ENCODE measurements at regions not wholly inside any gene's neighbourhood (a gene's known extent, or its start where the extent isn't known, plus 50 kb on each side); places are given as distances from the start of the nearest gene placed in this dataset.

DNA sequence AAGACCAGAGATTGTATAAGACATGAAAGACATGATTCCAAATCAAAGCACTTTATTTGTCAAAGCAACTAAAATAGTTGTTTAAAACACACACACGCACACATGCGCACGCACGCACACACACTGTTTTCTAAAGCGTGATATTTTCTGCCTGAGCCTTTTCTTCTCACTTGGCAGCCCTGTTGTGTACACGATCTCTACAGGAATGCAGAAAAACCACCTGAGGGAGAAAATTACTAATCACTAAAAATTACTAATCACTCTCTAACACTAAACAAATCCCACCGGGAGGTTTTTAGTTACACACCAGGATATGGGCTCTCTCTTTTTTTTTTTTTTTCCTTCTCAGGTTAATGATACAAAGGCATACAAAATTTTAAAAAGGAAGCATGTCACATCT is 160.1 kb upstream of the ATP11B start:
- CTCF ChIA-PET = interaction anchor here (1.3 kb wide), 1 partner anchor 12 kb away, joined by 5 read pairs; no protein-coding TSS in a partner anchor
- no peak for DNase-seq (ENCODE audit: extremely low spot score)
- POLR2A ChIA-PET = no interaction called here
- TF ChIP-seq CTCF (IDR thresholded peaks at IDR 0.05; ENCODE audit: control extremely low read depth, extremely low read depth, low read depth, missing control alignments) = no peak

GRCh38 chr3:182636646-182637045 is 156.7 kb upstream of the ATP11B start:
- ChIA-PET CTCF (interaction anchor here (1.2 to 2.3 kb wide), 3 partner anchors 9 to 16 kb away, joined by 3 to 7 read pairs (median 3); no protein-coding TSS in a partner anchor), POLR2A (no interaction called here)
- DNase-seq (ENCODE audit: extremely low spot score) = no peak
- TF ChIP-seq CTCF (IDR thresholded peaks at IDR 0.05; ENCODE audit: control extremely low read depth, extremely low read depth, low read depth, missing control alignments) = no peak

GRCh38 chr3:182637350-182638110 is 155.8 kb upstream of the ATP11B start:
- CTCF ChIA-PET = interaction anchor here (1.2 to 2.3 kb wide), 5 partner anchors 10 to 21 kb away, joined by 3 to 7 read pairs (median 4); no protein-coding TSS in a partner anchor

DNA sequence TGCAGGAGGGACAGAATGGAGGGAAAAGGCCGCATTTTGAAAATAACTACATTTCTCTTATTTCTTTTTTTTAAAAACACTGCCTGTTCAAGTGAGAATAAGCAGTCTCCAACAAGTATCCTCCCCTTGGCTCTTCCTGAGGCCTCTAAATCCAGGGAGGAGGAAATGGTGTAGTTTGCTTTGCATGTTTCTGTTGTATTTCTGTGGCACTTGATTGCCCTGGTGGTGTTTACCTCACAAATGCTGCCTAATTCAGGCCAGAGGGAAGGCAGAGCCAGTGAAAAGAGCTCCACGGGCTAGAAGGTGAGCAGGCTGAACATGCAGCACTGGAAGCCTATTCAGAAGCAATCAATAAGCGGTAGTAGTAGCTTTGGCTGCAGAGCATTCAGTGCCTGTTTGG is 149.3 kb upstream of the ATP11B start:
- POLR2A ChIA-PET = no interaction called here

More at GRCh38 chr3:182637350-182638110, 155.8 kb upstream of the ATP11B start:
- TF ChIP-seq CTCF (IDR thresholded peaks at IDR 0.05; ENCODE audit: control extremely low read depth, extremely low read depth, low read depth, missing control alignments) = no peak
- POLR2A ChIA-PET = no interaction called here
- DNase-seq (ENCODE audit: extremely low spot score) = no peak

DNA sequence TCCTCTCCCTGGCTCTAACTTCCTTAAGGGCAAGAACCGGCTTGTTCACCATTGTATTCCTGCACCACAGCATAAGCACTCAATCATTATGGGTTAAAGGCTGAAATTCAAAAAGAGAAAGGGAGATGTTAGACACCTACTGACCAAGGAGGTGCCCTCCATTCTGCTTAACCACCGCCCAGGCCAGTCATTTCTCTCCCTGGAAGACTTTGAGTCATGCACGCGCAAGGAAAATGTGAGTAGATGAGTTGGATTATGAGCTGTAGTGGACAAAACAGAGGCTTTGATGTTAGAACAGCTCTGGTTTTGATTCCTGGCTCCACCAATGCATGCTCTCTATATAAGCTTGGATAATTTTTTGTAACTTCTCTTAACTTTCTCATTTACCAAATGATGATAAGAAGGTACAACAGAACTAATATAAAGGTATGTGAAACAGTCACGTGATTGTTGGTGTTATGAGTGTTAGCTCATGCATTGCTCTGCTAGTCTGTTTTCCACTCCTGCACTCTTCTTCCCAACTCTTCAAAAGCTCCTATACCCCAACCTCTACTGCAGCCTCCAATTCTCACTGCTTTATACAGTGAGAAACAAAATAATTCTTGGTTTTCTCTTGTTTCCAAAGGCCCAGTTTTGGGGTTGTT is 148.4 kb upstream of the ATP11B start:
- ChIA-PET POLR2A (no interaction called here), CTCF (interaction anchor here (1.2 to 1.8 kb wide), 3 partner anchors 13 to 39 kb away, joined by 3 to 5 read pairs (median 4); no protein-coding TSS in a partner anchor)
- no peak for TF ChIP-seq CTCF (IDR thresholded peaks at IDR 0.05; ENCODE audit: control extremely low read depth, extremely low read depth, low read depth, missing control alignments)
- DNase-seq (ENCODE audit: extremely low spot score) = no peak

More for the DNA sequence above, 149.3 kb upstream of the ATP11B start:
- CTCF ChIA-PET = interaction anchor here (1.2 to 1.8 kb wide), 3 partner anchors 14 to 40 kb away, joined by 3 to 5 read pairs (median 4); no protein-coding TSS in a partner anchor
- no peak for DNase-seq (ENCODE audit: extremely low spot score)
- no peak for TF ChIP-seq CTCF (IDR thresholded peaks at IDR 0.05; ENCODE audit: control extremely low read depth, extremely low read depth, low read depth, missing control alignments)

DNA sequence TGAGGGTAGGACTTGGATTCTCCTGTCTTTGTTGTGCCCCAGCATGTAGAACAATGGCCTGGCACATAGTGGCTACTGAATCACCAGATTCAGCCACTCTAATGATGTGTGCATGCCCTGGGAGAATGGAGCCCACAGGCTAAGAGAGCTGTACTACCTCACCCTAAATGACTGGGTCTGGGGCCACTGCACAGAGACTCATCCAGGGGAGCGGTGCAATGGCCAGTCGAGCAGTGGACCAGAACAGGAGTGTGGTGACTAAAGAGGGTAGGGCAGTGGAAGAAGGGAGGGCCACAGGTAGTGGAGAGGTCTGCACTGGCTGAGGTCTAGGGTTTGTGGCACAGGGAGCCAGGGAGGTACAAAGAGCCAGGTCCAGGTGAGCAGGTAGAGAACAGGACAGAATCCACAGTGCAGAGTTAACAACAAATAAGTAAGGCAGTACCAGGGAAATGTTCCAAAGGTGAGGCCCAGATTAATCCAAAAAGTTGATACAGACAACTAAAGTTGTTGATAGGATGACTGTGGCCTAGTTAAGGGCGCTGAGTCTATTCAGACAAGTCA is 142.7 kb upstream of the ATP11B start:
- DNase-seq (ENCODE audit: extremely low spot score) = no peak
- no peak for TF ChIP-seq CTCF (IDR thresholded peaks at IDR 0.05; ENCODE audit: control extremely low read depth, extremely low read depth, low read depth, missing control alignments)
- ChIA-PET POLR2A (no interaction called here), CTCF (no interaction called here)
